ENCODE measurements at regions not wholly inside any gene's neighbourhood (a gene's known extent, or its start where the extent isn't known, plus 50 kb on each side); places are given as distances from the start of the nearest gene placed in this dataset.

DNA sequence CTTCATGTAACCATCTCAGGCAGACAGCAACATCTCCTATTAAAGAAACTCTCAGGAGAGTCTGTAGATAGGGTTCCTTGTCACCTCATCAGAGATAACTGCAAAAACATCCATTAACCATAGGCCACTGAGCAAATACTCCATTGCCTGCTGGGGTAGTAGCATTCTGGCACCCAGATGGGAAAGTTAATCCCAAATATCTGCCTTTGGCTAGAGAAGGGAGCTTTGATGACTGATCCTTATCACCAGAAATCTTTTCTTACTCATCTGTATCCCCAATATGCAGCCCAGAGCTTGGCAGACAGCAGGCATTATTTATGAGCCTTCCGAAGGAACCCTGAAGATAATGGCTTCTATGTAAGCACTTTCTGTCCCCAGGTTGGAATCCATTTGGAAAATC lies 173.1 kb downstream of the MFSD1 start:
- no peak for DNase-seq

DNA sequence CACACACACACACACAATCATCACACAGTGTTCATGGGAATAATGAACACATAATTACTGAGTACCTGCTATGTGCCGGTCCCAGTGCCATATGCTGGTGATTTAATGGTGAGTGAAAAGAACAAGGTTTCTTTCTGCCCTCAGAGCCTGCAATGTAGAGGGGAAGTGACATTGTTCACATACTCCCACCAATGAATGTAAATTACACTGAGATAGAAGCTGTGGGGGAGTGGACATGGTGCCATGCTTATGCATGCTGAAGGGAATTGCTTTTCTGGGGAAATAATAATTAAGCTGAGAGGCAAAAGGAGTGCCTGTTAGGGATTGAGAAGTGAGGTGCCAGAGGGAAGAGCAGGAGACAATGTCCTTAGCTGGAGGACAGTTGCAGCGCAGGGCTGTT lies 175.1 kb downstream of the MFSD1 start:
- DNase-seq = no peak

DNA sequence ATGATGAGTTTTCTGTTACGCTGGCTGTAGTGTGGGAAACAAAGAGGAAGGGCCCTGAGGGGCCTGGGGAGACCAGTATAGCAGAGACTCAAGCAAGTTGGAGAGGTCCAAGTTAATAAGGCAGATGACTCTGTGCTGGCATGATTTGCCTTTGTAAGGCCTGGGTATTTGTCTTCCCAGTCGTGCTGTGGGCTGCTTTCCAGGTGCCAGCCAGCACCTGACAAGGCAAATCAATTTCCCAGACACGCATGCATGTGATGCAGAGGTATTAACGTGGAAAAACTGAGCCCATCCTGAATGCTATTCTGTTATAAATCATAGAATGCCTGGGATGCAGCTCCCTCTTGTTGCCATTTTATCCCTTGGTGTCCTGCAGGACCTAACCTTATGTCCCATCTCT lies 175.6 kb downstream of the MFSD1 start:
- DNase-seq = no peak

DNA sequence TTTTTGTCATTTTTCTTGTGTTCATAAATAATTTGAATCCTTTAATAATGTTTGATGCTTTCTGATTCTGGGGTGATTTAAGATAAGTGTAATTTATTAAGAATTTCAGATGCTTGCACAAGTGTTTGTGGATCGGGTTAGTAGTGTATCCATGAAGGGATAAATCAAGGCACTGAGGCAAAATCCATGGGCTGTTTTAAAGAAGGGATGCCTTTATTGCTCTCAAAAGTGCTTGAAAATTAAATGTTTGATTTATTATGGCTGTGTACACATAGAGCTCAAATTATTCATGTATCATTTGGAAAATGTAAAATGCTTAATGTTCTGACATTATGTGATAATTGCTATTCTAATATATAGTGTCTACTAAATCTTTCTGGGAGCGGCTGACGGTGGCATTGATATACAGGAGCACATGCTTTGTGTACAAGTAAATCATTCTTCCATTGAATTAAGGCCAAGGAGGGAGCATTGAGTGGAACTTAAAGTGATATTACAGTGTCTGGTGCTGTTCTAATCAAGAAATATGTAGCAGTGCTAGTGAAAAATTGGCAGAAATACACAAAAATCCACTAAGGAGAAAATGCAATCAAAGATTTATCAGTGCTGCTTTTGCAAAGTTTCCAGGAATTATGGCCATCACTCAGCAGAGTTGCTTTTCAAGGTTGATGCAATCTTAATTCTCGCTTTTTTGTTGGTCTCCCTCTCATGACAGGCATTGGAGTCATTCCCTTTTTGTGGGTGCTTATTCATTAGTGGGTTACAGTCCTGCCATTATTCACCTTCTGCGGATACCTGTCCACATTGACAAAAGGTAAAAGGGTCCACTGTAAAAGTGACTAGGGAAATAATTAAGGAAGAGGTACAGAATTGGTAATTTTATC lies 181.6 kb downstream of the MFSD1 start:
- DNase-seq = no peak

DNA sequence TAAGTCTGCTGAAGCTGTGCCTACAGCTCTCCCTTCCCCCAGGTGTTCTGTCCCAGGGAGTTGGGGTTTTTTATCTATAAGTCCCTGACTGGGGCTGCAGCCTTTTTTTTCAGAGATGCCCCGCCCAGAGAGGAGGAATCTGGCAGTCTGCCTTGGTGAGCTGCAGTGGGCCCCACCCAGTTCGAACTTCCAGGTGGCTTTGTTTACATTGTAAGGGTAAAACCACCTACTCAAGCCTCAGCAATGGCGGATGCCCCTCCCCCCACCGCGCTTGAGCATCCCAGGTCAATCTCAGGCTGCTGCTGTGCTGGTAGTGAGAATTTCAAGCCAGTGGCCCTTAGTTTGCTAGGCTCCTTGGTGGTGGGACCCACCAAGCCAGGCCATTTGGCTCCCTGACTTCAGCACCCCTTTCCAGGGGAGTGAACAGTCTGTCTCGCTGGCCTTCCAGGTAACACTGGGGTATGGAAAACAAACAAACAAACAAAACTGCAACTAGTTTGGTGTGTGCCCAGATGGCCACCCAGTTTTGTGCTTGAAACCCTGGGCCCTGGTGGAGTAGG lies 189.4 kb downstream of the MFSD1 start:
- DNase-seq = no peak

DNA sequence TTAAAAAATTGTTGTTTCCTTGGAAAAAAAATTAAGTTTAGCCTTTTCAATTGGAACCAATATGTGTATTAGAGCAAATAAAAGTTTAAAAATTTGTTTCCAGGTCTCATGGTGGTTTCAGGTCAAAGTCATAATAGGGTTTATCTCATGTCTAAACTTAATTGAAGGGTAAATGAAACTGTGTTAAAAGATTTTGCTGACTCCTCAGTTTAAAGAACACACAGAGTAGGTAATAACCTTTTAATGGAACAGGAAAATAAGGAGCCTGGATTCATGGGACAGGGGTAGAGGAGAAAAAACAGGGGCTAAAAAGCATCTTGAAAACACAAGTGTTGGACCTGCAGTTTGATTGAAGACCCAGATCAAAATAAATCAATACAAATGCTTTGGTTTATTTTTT lies 190.6 kb downstream of the MFSD1 start:
- no peak for DNase-seq

DNA sequence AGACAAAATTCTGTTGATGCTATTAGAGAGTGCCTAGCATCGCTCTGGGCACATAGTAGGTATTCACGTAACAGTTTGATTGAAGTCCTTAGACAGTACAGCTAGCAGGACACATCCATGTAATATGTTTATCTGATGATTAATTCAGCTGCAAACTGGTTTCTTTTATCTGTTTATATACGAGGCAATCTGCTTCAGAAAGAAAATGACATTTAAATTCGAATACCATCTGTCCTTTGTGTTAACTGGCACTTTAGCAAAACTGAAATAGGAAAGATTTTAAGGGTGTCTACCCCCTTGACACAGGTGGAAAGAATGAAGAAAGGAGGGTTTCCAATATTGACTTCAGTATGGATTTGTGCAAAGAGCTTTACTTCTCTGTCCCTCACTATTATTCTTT lies 192.5 kb downstream of the MFSD1 start:
- no peak for DNase-seq

DNA sequence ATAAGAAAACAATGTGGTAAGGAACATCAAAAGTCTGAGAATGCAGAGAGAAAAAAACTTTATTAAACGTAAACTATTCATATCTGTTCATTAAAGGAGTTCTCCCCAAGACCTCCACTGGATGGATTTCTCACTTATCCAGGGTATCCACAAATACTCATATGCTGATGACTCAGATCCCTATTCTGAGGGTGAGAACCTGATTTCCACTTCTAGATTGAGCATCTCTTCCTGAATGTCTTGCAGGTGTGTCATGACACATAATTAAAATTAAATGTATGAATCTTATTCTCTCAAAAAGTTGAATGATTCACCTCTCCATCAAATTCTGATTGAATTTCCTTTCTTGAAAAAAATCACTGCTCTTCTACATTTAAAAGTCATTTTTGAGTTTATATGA lies 199.9 kb downstream of the MFSD1 start:
- no peak for DNase-seq

DNA sequence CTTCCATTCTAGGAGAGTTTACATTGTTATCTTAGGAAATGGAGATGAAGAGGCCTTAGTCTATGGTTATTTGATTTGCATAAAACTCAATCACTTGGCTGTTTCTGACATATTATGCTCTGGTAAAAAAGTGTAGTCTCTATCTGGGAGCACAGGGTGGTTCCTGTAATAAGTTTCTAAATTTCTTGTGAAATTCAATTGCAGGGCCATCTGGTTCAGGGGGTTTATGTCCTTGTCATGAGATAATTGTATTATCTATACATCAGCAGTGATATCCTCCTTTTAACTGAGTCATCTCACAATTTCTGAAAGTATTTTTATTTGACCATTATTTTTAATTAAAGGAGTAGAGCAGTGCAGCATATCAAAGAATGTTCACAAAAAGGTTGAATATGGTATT lies 203.3 kb downstream of the MFSD1 start:
- DNase-seq = no peak

DNA sequence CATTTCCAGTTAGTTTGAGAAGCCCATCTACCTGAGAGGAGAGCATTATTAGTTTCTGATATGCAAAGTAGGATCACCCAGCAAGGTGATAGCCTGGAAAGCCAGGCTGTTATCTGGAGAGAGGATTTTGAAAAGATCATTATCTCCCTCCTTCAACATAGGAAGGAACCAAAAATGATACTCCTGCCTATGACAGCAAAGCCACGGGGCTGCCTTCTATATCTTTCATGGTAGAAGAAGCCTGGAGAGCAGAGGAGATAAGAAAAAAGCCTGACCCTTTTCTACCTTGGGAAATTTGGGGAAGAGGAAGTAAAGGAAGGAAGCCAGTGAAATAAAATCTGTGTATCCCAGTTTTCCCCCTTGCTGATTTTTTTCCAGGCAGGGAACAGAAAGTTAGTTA lies 205.5 kb downstream of the MFSD1 start:
- DNase-seq = no peak

DNA sequence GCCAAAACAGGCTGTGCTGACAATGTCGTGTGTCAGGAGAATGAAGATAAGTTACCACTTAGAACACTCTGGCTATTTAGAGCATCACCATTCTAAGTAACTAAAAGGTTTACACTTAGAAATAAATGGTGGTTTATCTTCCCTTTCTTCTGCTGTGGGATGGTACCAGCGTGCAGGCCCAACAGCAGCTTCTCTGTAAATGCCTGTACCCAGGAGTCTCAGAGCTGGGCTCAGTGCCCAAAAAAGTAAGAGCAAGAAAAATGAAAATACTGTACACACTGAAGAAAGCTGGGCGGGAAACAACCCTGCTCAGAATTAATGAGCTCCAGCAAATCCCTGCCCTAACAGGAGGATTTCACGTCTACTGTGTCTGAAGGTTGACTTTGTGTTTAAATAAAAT lies 206.5 kb downstream of the MFSD1 start:
- DNase-seq = no peak

DNA sequence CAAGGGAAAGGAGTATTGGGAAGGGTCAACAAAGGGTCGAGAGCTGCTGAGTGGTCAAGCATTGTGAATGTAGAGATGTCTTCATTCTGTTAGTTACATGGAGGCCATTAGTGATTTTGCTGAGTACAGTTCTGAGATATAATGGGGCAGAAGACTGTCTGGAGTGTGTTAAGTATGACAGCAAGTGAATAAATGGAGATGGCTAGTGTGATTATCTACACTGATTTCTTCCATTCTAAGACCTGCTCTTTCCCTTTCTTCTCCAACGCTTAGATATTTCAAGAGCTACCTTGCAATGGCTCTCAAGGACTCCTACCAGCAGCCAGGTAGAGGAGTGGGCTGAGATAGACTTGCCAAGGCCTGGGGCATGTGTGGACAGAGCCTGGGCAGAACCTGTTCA lies 216.5 kb downstream of the MFSD1 start:
- DNase-seq = no peak

DNA sequence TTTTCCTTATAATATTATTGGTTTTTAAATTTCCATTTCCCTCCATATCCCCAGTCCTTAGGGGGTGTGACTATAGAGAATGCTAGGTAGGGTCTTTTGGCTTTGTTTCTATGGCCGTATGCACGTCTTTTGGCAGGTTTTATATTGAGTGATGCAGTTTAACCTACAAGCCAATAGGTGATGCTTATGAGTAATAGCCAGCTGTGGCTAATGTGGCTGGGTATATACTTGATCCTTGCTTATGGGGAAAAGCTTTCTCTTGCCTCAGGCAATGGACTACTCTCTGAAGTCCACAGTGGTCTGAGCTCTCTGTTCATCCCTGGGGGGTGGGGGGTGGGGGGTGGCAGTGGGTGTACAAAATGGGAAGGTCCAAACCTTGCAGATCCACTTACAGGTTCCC lies 223.9 kb downstream of the MFSD1 start:
- DNase-seq = no peak

DNA sequence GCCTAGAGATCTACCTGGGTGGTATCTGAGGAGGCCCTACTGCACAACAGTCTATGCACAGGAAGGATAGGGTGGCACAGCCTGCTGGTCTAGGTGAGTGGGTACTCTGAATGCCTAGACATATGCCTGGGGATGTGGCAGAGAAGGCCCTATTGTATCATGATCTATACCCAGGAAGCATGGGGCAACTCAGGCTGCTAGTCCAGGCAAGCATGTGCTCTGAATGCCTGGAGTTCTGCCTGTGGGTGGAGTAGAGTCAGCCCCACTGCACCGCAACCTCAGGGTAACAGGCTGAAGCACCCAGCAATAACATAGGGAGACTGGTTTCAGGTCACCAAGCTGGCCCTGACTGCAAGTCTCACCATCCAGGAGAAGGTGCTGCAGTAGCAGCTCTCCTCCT lies 224.7 kb downstream of the MFSD1 start:
- no peak for DNase-seq

DNA sequence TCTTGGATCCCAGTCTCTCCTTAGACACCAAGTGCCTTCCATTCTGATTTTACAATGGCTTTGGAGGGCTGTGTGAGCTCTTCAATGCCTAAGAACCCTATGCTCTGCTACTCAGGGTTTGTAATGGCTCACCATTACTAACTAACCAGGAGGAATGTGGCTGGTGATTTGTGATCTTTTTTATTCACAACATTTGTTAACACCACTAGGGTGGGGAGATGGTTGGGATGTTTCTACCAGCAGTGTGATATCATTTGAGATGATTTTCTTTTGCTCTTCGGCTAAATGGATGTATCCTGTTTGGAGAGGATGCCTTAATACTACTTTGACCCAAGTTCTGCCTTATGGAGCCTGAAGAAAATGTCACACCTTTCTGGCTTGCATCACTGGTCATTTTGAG lies 226.9 kb downstream of the MFSD1 start:
- no peak for DNase-seq

DNA sequence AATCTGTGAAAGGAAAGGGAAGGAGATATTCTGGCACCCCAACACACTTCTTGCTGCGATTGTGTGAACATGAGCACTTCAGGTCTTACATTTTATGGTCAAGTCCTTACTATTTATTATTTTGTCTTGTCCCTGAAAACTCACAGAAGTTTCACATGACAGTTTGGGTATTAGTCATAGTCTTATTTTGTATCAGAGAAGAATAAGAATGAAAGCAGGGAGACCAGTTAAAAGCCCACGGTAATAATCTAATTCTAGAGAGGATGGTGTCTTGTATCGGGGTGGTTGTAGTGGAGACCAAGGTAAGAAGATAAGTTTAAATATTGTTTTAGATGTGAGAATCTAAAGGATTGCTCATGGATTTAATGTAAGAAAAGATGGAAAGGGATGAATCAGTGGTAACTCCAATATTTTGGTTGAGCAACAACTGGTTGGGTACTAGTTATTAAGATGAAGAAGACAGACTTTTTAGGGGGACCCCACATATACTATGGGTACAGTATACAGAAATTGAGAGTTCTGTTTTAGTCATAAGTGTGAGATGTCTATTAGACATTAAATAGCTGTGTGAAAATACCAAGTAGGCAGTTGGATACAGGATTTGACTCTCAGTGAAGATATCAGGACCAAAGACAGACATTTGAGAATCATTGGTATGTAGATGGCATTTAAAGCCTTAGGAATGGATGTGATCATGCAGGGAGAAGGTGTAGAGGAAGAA lies 227.6 kb downstream of the MFSD1 start:
- no peak for DNase-seq

DNA sequence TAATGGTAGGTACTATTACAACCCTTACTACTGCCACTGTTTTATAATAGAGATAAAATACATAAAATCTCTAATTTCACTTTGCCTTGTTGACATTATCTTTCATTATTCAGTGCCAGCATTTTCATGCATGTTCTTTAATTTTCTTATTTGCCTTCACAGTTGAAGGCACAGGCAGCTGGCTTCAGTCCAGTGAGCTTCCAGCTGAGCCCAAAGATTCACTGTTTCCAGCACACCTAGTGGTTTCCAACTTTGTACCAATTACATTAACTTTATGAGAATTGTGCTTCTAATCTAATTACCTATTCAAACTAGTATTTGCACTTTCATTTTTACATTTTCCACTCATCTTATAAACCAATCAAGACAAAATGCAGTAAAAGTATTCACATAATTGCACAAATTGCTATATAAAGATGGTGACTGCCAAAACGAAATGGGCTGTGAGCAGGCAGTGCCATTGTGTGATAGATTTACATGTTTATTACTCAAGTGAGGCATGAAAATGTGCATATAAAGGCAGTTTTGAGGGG lies 228.3 kb downstream of the MFSD1 start:
- no peak for DNase-seq

DNA sequence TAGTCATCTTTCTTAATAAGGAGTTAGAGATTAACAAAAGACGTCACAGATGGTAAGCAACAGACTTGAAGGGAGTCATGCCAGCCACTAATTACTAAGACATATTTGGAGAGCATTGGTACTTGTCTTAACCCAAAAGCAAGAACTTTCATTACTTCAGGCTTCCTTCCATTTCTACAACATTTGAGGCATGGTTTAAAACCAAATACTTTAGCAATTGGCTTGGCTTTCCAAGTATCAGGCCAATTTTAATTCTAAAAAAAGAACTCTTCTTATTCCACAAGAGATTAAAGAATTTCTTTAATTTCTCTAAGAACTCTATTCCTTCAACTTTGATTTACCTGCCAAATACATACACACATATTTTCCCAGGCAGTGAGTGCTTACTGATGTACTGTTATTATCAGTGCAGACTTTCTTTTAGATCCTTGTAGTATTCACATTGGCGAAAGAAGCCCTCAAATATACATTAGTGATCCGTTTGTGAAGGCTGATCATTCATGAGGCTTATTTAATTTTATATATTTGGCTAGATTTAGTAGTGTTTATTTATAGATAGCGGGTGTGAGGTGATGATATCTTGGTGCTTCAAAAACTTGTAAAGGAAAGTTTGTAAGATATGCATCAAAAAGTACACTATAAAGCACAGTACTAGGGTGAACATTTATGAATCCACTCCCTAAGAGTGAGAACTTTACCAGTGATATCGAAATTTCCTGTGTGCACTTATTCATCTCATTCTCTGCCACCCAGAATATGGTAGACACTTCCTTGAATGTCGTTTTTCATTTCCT lies 229.2 kb downstream of the MFSD1 start:
- no peak for DNase-seq

DNA sequence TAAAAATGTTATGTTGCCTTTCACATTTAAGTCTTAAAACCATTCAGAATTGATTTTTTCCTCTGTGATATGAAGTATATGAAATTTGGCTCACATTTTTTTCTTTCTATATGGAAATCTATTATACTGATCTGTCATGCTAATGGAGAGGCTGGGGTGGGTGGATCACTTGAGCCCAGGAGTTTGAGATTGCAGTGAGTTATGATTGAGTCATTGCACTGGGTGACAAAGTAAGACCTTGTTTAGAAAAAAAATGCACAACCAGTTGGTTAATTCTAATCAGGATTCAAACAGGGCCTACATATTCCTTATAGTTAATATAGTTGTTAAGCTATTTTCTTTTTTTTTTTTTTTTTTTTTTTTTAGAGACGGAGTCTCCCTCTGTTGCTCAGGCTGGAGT lies 230.5 kb downstream of the MFSD1 start:
- no peak for DNase-seq

DNA sequence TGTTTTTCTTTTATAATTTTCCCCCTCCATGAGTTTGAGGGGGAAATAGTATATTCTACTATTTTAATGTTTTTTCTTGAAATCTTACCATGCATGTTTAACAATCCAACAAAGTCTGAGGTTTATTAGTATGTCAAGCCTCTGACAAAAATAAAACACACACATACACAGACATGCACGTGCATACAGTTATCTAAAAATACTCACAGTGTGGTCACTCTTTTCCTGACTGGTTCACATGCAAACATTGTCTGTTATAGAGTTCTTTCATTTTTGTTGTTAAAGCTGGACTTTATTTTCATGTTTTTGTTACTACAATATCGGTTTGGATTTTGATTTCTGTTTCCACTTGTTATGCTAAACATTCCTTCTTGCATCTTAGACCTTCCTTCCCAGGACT lies 236.6 kb downstream of the MFSD1 start:
- no peak for DNase-seq

DNA sequence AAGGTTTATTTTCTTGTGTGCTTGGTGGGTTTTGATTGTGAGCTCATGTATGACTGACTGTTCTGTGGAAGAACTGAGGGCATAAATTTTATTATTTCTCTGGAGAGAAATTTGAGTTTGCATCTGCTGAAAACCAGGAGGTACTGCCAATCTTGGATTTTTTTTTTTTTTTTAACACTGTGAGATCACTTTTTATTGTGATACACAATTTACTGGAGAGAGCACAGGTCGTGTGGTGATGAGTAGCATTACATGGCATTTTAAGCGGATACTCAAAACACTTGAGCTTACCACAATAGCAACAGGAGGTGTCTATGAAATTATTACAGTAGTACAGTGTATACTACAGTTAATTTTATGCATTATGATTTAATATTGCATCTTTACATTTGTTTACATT lies 237.4 kb downstream of the MFSD1 start:
- no peak for DNase-seq

DNA sequence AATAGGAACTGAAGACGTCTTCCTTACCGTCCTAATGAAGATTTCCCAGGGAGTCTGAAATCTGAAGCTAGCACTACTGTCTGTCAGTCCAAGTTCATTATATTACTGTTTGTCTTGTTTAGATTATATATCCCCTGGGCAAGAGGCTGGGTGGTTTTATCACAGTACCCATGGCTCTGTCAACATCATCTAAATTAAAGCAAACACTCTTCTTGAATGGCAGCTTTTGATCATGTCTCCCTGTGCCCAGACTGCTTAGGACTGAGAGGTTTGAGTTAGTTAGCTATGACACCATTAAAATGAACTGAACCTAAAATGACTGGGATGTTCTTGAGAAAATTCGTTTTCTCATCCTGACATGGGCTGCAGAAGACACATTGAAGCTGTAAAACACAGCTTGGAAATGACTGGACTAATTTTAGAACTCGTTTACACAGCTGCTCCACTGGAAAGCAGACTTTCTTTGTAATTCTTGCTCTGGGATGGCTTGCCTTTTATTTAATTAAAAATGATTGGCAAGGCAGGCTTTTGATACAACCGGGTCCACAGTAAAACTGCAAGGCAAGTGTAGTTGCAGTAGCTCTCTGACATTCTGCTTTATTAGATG lies 243.5 kb downstream of the MFSD1 start:
- no peak for DNase-seq

DNA sequence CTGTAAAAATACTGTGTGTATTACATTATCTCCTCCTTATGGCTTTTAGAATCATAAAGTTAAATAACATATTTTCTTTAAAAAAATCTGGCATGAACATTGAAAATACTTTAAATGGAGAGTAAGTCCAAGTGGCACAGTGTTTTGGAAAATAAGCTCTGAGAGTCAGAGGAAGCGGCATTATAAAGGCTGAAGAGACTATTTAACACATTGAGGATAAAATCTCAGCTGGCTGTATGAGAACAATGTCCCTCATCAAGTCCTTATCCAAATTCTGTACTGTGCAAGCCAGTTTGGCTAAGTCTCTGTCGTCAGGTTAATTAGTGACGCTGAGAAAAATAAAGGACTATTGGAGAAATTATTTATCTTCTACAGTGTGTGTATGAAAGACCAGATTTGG lies 245.5 kb downstream of the MFSD1 start:
- no peak for DNase-seq

Measured in GF-D8 (cell line).